ENCODE measurements at regions not wholly inside any gene's neighbourhood (a gene's known extent, or its start where the extent isn't known, plus 50 kb on each side); places are given as distances from the start of the nearest gene placed in this dataset.

DNA sequence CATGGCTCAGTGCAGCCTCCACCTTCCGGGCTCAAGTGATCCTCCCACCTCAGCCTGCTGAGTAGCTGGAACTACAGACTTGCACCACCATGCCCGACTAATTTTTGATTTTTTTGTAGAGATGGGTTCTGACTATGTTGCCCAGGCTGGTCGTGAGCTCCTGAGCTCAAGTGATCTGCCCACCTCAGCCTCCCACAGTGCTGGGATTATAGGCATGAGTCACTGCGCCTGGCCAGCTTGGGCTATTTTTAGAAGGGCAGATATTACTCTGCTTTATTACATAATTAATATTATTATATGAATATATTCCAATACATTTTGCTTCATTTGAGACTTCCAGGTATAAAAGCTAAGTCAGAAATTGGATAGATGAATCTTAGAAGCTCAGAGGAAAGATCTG, 143.7 kb upstream of the ANK2 start:
- Histone ChIP-seq H3K27ac (no peak overlapping the region), H3K9me3 (no peaks in the 10 kb centered on the region), H3K4me1 (replicated peaks) (peaks cover 2% of the 10 kb centered on the region), H3K4me3 (no peak overlapping the region), H3K27me3 (replicated peaks; ENCODE audit: insufficient read depth) (no peaks in the 10 kb centered on the region), H3K36me3 (no peaks in the 10 kb centered on the region)
- TF ChIP-seq, protein P1, sequence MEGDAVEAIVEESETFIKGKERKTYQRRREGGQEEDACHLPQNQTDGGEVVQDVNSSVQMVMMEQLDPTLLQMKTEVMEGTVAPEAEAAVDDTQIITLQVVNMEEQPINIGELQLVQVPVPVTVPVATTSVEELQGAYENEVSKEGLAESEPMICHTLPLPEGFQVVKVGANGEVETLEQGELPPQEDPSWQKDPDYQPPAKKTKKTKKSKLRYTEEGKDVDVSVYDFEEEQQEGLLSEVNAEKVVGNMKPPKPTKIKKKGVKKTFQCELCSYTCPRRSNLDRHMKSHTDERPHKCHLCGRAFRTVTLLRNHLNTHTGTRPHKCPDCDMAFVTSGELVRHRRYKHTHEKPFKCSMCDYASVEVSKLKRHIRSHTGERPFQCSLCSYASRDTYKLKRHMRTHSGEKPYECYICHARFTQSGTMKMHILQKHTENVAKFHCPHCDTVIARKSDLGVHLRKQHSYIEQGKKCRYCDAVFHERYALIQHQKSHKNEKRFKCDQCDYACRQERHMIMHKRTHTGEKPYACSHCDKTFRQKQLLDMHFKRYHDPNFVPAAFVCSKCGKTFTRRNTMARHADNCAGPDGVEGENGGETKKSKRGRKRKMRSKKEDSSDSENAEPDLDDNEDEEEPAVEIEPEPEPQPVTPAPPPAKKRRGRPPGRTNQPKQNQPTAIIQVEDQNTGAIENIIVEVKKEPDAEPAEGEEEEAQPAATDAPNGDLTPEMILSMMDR (IDR thresholded peaks at IDR 0.05): no peak
- TF ChIP-seq POLR2A (IDR thresholded peaks at IDR 0.05): no peak
- no peak for TF ChIP-seq POLR2AphosphoS5 (IDR thresholded peaks at IDR 0.05)
- no peak for DNase-seq (ENCODE audit: low spot score)
- intact Hi-C loops (cut with DNase I): no loop called here
- WGBS: 93% methylated on average over 4 of the region's 4 CpGs

DNA sequence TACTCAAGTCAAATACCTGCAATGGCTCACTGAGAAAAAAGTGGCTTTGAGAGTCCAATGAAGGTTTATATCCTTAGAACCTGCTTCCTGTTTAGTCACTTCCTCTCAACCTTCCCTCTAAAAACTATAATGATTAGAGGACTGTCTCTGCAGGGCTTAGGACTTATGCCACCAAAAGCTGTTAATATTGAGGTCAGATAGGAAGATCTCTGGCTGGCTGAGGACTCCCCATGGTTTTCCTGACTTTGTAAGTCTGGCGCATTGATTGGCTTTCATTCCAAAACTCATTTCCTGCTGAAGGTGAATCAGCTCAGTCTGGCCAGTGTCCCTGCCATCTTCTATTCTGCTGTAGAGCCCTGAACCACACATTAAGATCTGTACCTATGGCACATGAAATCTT, 140.9 kb upstream of the ANK2 start:
- 92% methylated on average over 1 of the region's 1 CpG for WGBS
- TF ChIP-seq POLR2A (IDR thresholded peaks at IDR 0.05) (no peak), POLR2AphosphoS5 (IDR thresholded peaks at IDR 0.05) (no peak)
- TF ChIP-seq, protein P1 (IDR thresholded peaks at IDR 0.05): no peak
- no peak for DNase-seq (ENCODE audit: low spot score)
- Histone ChIP-seq H3K9me3 (no peaks in the 10 kb centered on the region), H3K4me1 (replicated peaks) (peaks cover 2% of the 10 kb centered on the region), H3K36me3 (no peaks in the 10 kb centered on the region), H3K27me3 (replicated peaks; ENCODE audit: insufficient read depth) (no peaks in the 10 kb centered on the region), H3K27ac (no peak overlapping the region), H3K4me3 (no peak overlapping the region)
- intact Hi-C loops (cut with DNase I): no loop called here

DNA sequence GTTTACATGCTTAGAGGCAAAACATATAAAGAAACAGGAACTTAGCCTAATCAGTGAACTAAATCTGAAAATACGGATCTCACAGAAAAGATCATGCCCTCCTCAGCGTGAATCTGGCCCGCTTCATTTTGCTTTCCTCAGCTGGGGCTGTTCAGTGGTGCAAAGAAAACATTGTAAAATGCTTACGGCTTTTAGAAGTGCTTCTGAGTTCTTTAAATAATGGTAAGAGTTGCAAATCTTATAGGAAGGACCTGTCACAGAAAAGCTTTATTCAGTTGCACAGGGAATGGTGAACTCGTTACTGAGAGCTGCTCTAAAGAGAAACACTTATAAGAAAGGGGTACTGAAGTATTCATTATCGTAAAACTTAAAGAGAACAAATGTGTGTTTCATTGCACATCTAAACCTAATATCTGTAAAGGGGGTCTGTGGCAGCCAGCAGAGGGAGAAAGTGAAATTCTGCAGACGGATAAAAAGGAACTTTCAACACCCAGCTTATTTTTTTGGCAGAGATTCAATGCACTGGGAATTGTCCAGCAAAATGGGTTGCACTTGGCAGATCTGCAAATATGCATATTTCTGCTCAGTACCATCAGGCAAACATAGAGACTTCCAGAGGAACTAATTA, 139.2 kb upstream of the ANK2 start:
- Histone ChIP-seq H3K9me3 (no peaks in the 10 kb centered on the region), H3K4me1 (replicated peaks) (peaks cover 2% of the 10 kb centered on the region), H3K27ac (no peak overlapping the region), H3K36me3 (no peaks in the 10 kb centered on the region), H3K4me3 (no peak overlapping the region), H3K27me3 (replicated peaks; ENCODE audit: insufficient read depth) (no peaks in the 10 kb centered on the region)
- whole genome bisulfite sequencing: 2% methylated on average over 7 of the region's 7 CpGs
- intact Hi-C loops (cut with DNase I): no loop called here
- TF ChIP-seq, protein P1 (IDR thresholded peaks at IDR 0.05): no peak
- no peak for TF ChIP-seq POLR2A (IDR thresholded peaks at IDR 0.05)
- TF ChIP-seq POLR2AphosphoS5 (IDR thresholded peaks at IDR 0.05): no peak
- DNase-seq (ENCODE audit: low spot score): no peak

DNA sequence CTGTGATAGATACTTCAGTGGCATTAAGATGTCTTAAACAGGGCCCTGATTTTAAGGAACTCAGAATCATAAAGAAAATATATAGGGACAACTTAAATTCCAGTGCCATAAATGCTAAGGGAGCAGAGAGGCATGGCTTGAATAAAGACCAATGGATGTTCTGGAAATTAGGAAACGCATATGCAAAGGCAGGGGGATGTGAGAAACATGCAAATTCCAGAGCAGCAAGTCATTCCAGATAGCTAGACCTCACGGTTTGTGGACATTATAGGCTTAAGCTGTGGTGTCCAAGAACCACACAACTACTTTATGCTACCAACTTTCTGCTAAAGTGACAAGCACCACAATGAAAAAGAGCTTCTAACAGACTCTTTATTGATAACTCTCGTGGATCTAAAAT, 132.6 kb upstream of the ANK2 start:
- WGBS: 77% methylated on average over 3 of the region's 3 CpGs
- Histone ChIP-seq H3K36me3 (no peaks in the 10 kb centered on the region), H3K27me3 (replicated peaks; ENCODE audit: insufficient read depth) (no peaks in the 10 kb centered on the region), H3K4me1 (replicated peaks) (no peaks in the 10 kb centered on the region), H3K27ac (no peak overlapping the region), H3K9me3 (no peaks in the 10 kb centered on the region), H3K4me3 (no peak overlapping the region)
- TF ChIP-seq POLR2A (IDR thresholded peaks at IDR 0.05) (no peak), POLR2AphosphoS5 (IDR thresholded peaks at IDR 0.05) (no peak)
- TF ChIP-seq, protein P1 (IDR thresholded peaks at IDR 0.05): no peak
- no peak for DNase-seq (ENCODE audit: low spot score)
- intact Hi-C loops (cut with DNase I): no loop called here

DNA sequence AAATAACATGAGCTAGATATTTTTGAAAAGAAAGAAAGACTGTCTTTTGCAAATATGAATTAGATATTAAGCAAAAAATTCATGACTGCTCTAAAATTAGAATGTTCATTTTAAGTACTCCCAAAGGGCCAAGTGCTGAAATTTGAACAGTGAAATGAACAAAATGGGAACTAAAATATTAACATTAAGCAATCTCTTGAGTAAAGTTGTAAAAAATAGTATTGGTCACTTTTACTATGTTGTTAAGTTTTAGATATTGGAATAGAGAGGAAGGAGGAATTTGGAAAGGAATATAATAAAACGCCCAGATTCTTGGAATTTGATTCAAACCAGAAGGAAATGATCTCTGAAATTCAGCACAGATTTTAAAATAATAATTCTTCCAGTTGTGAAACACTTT, 125.9 kb upstream of the ANK2 start:
- intact Hi-C loops (cut with DNase I): no loop called here
- WGBS: 69% methylated on average over 1 of the region's 1 CpG
- no peak overlapping the region for H3K27ac ChIP-seq
- H3K36me3 ChIP-seq: no peaks in the 10 kb centered on the region
- TF ChIP-seq, protein P1 (IDR thresholded peaks at IDR 0.05): no peak
- TF ChIP-seq POLR2AphosphoS5 (IDR thresholded peaks at IDR 0.05): no peak
- H3K9me3 ChIP-seq: no peaks in the 10 kb centered on the region
- no peak for DNase-seq (ENCODE audit: low spot score)
- no peaks in the 10 kb centered on the region for H3K4me1 ChIP-seq (replicated peaks)
- H3K27me3 ChIP-seq (replicated peaks; ENCODE audit: insufficient read depth): no peaks in the 10 kb centered on the region
- H3K4me3 ChIP-seq: no peak overlapping the region

Measured in prostate gland (tissue), 2 donors.